ENCODE measurements at regions not wholly inside any gene's neighbourhood (a gene's known extent, or its start where the extent isn't known, plus 50 kb on each side); places are given as distances from the start of the nearest gene placed in this dataset.

GRCh38 chr1:208607616-208608015 lies 363.4 kb upstream of the PLXNA2 start:
- H3K9me3 ChIP-seq (ENCODE audit: low read length): no peaks in the 10 kb centered on the region
- H3K4me2 ChIP-seq (ENCODE audit: low read length): no peak overlapping the region
- no peak overlapping the region for H3K4me3 ChIP-seq (ENCODE audit: low read length)
- H2AFZ ChIP-seq (ENCODE audit: low read depth, low read length): no peak overlapping the region
- TF ChIP-seq TAF1 (IDR thresholded peaks at IDR 0.05; ENCODE audit: low read depth) (no peak), RAD21 (conservative IDR thresholded peaks at IDR 0.05) (no peak), MXI1 (conservative IDR thresholded peaks at IDR 0.05; ENCODE audit: poor library complexity, severe bottlenecking) (no peak), EZH2 (IDR thresholded peaks at IDR 0.05; ENCODE audit: borderline replicate concordance, insufficient read depth, low read length, poor library complexity, severe bottlenecking) (no peak), POLR2AphosphoS5 (IDR thresholded peaks at IDR 0.05) (no peak), SMC3 (conservative IDR thresholded peaks at IDR 0.05; ENCODE audit: poor library complexity) (no peak), EP300 (conservative IDR thresholded peaks at IDR 0.05; ENCODE audit: poor library complexity, severe bottlenecking) (no peak), CTCF (IDR thresholded peaks at IDR 0.05; ENCODE audit: poor library complexity, severe bottlenecking) (no peak)
- TF ChIP-seq, protein P1, sequence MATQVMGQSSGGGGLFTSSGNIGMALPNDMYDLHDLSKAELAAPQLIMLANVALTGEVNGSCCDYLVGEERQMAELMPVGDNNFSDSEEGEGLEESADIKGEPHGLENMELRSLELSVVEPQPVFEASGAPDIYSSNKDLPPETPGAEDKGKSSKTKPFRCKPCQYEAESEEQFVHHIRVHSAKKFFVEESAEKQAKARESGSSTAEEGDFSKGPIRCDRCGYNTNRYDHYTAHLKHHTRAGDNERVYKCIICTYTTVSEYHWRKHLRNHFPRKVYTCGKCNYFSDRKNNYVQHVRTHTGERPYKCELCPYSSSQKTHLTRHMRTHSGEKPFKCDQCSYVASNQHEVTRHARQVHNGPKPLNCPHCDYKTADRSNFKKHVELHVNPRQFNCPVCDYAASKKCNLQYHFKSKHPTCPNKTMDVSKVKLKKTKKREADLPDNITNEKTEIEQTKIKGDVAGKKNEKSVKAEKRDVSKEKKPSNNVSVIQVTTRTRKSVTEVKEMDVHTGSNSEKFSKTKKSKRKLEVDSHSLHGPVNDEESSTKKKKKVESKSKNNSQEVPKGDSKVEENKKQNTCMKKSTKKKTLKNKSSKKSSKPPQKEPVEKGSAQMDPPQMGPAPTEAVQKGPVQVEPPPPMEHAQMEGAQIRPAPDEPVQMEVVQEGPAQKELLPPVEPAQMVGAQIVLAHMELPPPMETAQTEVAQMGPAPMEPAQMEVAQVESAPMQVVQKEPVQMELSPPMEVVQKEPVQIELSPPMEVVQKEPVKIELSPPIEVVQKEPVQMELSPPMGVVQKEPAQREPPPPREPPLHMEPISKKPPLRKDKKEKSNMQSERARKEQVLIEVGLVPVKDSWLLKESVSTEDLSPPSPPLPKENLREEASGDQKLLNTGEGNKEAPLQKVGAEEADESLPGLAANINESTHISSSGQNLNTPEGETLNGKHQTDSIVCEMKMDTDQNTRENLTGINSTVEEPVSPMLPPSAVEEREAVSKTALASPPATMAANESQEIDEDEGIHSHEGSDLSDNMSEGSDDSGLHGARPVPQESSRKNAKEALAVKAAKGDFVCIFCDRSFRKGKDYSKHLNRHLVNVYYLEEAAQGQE (IDR thresholded peaks at IDR 0.05; ENCODE audit: borderline replicate concordance): no peak
- no peaks in the 10 kb centered on the region for H3K36me3 ChIP-seq (ENCODE audit: insufficient read depth, low read length)
- H3K27ac ChIP-seq (ENCODE audit: low read length): no peak overlapping the region
- H3F3A ChIP-seq (ENCODE audit: insufficient read depth, low read length, poor library complexity, severe bottlenecking): no peaks in the 10 kb centered on the region
- no peaks in the 10 kb centered on the region for H3K9me2 ChIP-seq (ENCODE audit: insufficient read depth, low read length)
- H3K9ac ChIP-seq (ENCODE audit: low read length): no peak overlapping the region
- H3K27me3 ChIP-seq (ENCODE audit: insufficient read depth, low read depth, low read length): no peaks in the 10 kb centered on the region
- no peaks in the 10 kb centered on the region for H3K79me2 ChIP-seq (replicated peaks; ENCODE audit: insufficient read depth, low read length)
- no peaks in the 10 kb centered on the region for H4K20me1 ChIP-seq (ENCODE audit: insufficient read depth)

GRCh38 chr1:208614610-208615009 lies 370.4 kb upstream of the PLXNA2 start:
- H3K9me2 ChIP-seq (ENCODE audit: insufficient read depth, low read length): no peaks in the 10 kb centered on the region
- no peaks in the 10 kb centered on the region for H3K9me3 ChIP-seq (ENCODE audit: low read length)
- H3K79me2 ChIP-seq (replicated peaks; ENCODE audit: insufficient read depth, low read length): no peaks in the 10 kb centered on the region
- H3K36me3 ChIP-seq (ENCODE audit: insufficient read depth, low read length): no peaks in the 10 kb centered on the region
- H3K4me3 ChIP-seq (ENCODE audit: low read length): no peak overlapping the region
- no peak overlapping the region for H2AFZ ChIP-seq (ENCODE audit: low read depth, low read length)
- TF ChIP-seq TAF1 (IDR thresholded peaks at IDR 0.05; ENCODE audit: low read depth): no peak
- no peak for TF ChIP-seq POLR2AphosphoS5 (IDR thresholded peaks at IDR 0.05)
- no peak for TF ChIP-seq SMC3 (conservative IDR thresholded peaks at IDR 0.05; ENCODE audit: poor library complexity)
- no peaks in the 10 kb centered on the region for H3F3A ChIP-seq (ENCODE audit: insufficient read depth, low read length, poor library complexity, severe bottlenecking)
- H4K20me1 ChIP-seq (ENCODE audit: insufficient read depth): no peaks in the 10 kb centered on the region
- no peak overlapping the region for H3K9ac ChIP-seq (ENCODE audit: low read length)
- H3K27ac ChIP-seq (ENCODE audit: low read length): no peak overlapping the region
- H3K27me3 ChIP-seq (ENCODE audit: insufficient read depth, low read depth, low read length): no peaks in the 10 kb centered on the region
- H3K4me2 ChIP-seq (ENCODE audit: low read length): no peak overlapping the region

GRCh38 chr1:208615371-208615770 lies 371.2 kb upstream of the PLXNA2 start:
- Histone ChIP-seq H3K9me2 (ENCODE audit: insufficient read depth, low read length) (no peaks in the 10 kb centered on the region), H3K9ac (ENCODE audit: low read length) (no peak overlapping the region), H3K79me2 (replicated peaks; ENCODE audit: insufficient read depth, low read length) (no peaks in the 10 kb centered on the region), H3K27me3 (ENCODE audit: insufficient read depth, low read depth, low read length) (no peaks in the 10 kb centered on the region), H2AFZ (ENCODE audit: low read depth, low read length) (no peak overlapping the region), H3K36me3 (ENCODE audit: insufficient read depth, low read length) (no peaks in the 10 kb centered on the region), H3K27ac (ENCODE audit: low read length) (no peak overlapping the region), H3K4me3 (ENCODE audit: low read length) (no peak overlapping the region), H4K20me1 (ENCODE audit: insufficient read depth) (no peaks in the 10 kb centered on the region), H3K9me3 (ENCODE audit: low read length) (no peaks in the 10 kb centered on the region), H3F3A (ENCODE audit: insufficient read depth, low read length, poor library complexity, severe bottlenecking) (no peaks in the 10 kb centered on the region), H3K4me2 (ENCODE audit: low read length) (no peak overlapping the region)
- TF ChIP-seq RAD21 (conservative IDR thresholded peaks at IDR 0.05): no peak
- no peak for TF ChIP-seq MXI1 (conservative IDR thresholded peaks at IDR 0.05; ENCODE audit: poor library complexity, severe bottlenecking)
